PFSK-1 (cell line): ENCODE measurements at regions not wholly inside any gene's neighbourhood (a gene's known extent, or its start where the extent isn't known, plus 50 kb on each side); places are given as distances from the start of the nearest gene placed in this dataset.

Experiments used
- FOXP2 ChIP-seq: optimal IDR thresholded peaks from 2 replicates; pipeline ENCODE3; 2011; ENCODE audit warnings: borderline replicate concordance, control low read depth, inconsistent platforms; ENCODE audit not compliant: insufficient read depth; ENCODE audit errors: extremely low read length, extremely low read depth
- POLR2AphosphoS5 ChIP-seq: IDR thresholded peaks from 2 replicates; pipeline ENCODE4 v1.6.1; 2012; ENCODE audit warnings: low read depth, mild to moderate bottlenecking, control low read depth, low read length, moderate library complexity
- REST ChIP-seq, 2 experiments: IDR thresholded peaks; 2 replicates each; pipeline versions ENCODE4 v1.6.1 to v1.8.0; 2011 to 2012; ENCODE audit warnings: low read depth in 2 of 2, low read length in 2 of 2, control low read depth in 1 of 2, inconsistent platforms in 1 of 2, mild to moderate bottlenecking in 1 of 2, moderate library complexity in 1 of 2; ENCODE audit not compliant: insufficient read depth in 1 of 2
- SIN3A ChIP-seq: IDR thresholded peaks from 2 replicates; pipeline ENCODE4 v1.6.1; 2012; ENCODE audit warnings: mild to moderate bottlenecking, low read length, moderate library complexity, borderline replicate concordance; ENCODE audit not compliant: insufficient read depth
- TAF1 ChIP-seq: IDR thresholded peaks from 2 replicates; pipeline ENCODE4 v1.6.1; 2012; ENCODE audit warnings: low read length, control low read depth, borderline replicate concordance; ENCODE audit not compliant: insufficient read depth

GRCh38 chr2:162928356-162928755, 89.8 kb upstream of the KCNH7 start:
- TF ChIP-seq REST (IDR thresholded peaks at IDR 0.05; ENCODE audit: insufficient read depth in 1 of 2, low read depth in 2 of 2, low read length in 2 of 2): no peak
- TF ChIP-seq TAF1: no peak
- TF ChIP-seq POLR2AphosphoS5: no peak
- no peak for TF ChIP-seq SIN3A
- TF ChIP-seq FOXP2: no peak

GRCh38 chr2:162926907-162927306, 88.3 kb upstream of the KCNH7 start:
- TF ChIP-seq FOXP2 (no peak), REST (IDR thresholded peaks at IDR 0.05; ENCODE audit: insufficient read depth in 1 of 2, low read depth in 2 of 2, low read length in 2 of 2) (no peak), SIN3A (no peak), TAF1 (no peak), POLR2AphosphoS5 (no peak)

- TF ChIP-seq FOXP2 (no peak), POLR2AphosphoS5 (no peak), TAF1 (no peak)
Observed at GRCh38 chr2:162926501-162926900, 87.9 kb upstream of the KCNH7 start.

GRCh38 chr2:162925595-162925994, 87.0 kb upstream of the KCNH7 start:
- no peak for TF ChIP-seq FOXP2
- no peak for TF ChIP-seq SIN3A
- TF ChIP-seq REST (IDR thresholded peaks at IDR 0.05; ENCODE audit: insufficient read depth in 1 of 2, low read depth in 2 of 2, low read length in 2 of 2): no peak
- no peak for TF ChIP-seq POLR2AphosphoS5
- TF ChIP-seq TAF1: no peak

- no peak for TF ChIP-seq FOXP2
- TF ChIP-seq TAF1: no peak
- TF ChIP-seq POLR2AphosphoS5: no peak
- no peak for TF ChIP-seq SIN3A
- TF ChIP-seq REST (IDR thresholded peaks at IDR 0.05; ENCODE audit: insufficient read depth in 1 of 2, low read depth in 2 of 2, low read length in 2 of 2): no peak
Observed at GRCh38 chr2:162919111-162919510, 80.5 kb upstream of the KCNH7 start.

- no peak for TF ChIP-seq POLR2AphosphoS5
- no peak for TF ChIP-seq TAF1
- no peak for TF ChIP-seq FOXP2
- no peak for TF ChIP-seq SIN3A
- TF ChIP-seq REST (IDR thresholded peaks at IDR 0.05; ENCODE audit: insufficient read depth in 1 of 2, low read depth in 2 of 2, low read length in 2 of 2): no peak
Observed at GRCh38 chr2:162917626-162918025, 79.1 kb upstream of the KCNH7 start.
